Psoas muscle (tissue), 7 donors: ENCODE measurements at regions not wholly inside any gene's neighbourhood (a gene's known extent, or its start where the extent isn't known, plus 50 kb on each side); places are given as distances from the start of the nearest gene placed in this dataset.
"Not testable (repeated sequence)": the region's sequence is repeated elsewhere in the genome, so short reads cannot be mapped to it uniquely, and the experiment has no call there.

Experiments
- ATAC-seq, 4 donors: fragments of 200-7000 bp; cut with Tn5 transposase; one replicate each; pipeline ENCODE4 v1.9.1; 2020; ENCODE audit warnings: moderate library complexity in 3 of 4, mild to moderate bottlenecking in 2 of 4
- DNase-seq, 2 donors: peaks; one replicate each; pipeline ENCODE4 v3.0.0-alpha.2; 2020
- H3K27ac ChIP-seq: fragments of 200-600 bp; one replicate; pipeline ENCODE4 v1.8.0; 2022
- H3K27me3 ChIP-seq, 3 donors: fragments of 200-600 bp in 1 of 3; one replicate each; pipeline versions ENCODE4 v1.6.1 to v1.8.0; 2013 to 2022; ENCODE audit warnings: low read length in 2 of 3, mild to moderate bottlenecking in 2 of 3, moderate library complexity in 1 of 3; ENCODE audit not compliant: insufficient read depth in 3 of 3
- H3K36me3 ChIP-seq, 2 donors: fragments of 200-600 bp in 1 of 2; one replicate each; pipeline versions ENCODE4 v1.6.1 to v1.8.0; 2013 to 2022; ENCODE audit warnings: low read depth in 1 of 2, mild to moderate bottlenecking in 1 of 2, moderate library complexity in 1 of 2; ENCODE audit not compliant: insufficient read depth in 1 of 2
- H3K4me1 ChIP-seq: fragments of 200-600 bp; one replicate; pipeline ENCODE4 v1.8.0; 2022
- H3K4me3 ChIP-seq: fragments of 200-600 bp; one replicate; pipeline ENCODE4 v1.8.0; 2022; ENCODE audit warnings: mild to moderate bottlenecking
- H3K9me3 ChIP-seq: fragments of 200-600 bp; one replicate; pipeline ENCODE4 v1.8.0; 2022
- WGBS, 3 donors: extraction: QIAGEN DNeasy Blood & Tissue Kit; methylation state at CpG; one replicate each; pipeline versions ENCODE4 v1.1.6 to v1.1.7; 2013; 5-methylcytosine and 5-hydroxymethylcytosine counted together
- intact Hi-C, 2 donors: fragments of 100-400 bp; cut with DNase I; formaldehyde crosslinking; loops; one replicate each; pipeline versions ENCODE4 v1.11.0 to v1.14.2; 2022
- TF ChIP-seq, protein P1 (sequence below): fragments of 200-600 bp; IDR thresholded peaks from one replicate; pipeline ENCODE4 v1.8.0; 2022; ENCODE audit warnings: antibody characterized with exemption
- donor health status: healthy with polysubstance abuse.
- donor health status: DM: no; HTN: no; CAD: no; lungs with moderate emphysema.
- donor health status: Bipolar disorder and iron deficiency.
- donor health status: healthy.
- donor health status: DM: yes; HTN: yes; CAD: no.
- donor health status: DM: no; HTN: no; CAD: no.
- donor health status: DM: yes; HTN: yes; CAD: no.

DNA sequence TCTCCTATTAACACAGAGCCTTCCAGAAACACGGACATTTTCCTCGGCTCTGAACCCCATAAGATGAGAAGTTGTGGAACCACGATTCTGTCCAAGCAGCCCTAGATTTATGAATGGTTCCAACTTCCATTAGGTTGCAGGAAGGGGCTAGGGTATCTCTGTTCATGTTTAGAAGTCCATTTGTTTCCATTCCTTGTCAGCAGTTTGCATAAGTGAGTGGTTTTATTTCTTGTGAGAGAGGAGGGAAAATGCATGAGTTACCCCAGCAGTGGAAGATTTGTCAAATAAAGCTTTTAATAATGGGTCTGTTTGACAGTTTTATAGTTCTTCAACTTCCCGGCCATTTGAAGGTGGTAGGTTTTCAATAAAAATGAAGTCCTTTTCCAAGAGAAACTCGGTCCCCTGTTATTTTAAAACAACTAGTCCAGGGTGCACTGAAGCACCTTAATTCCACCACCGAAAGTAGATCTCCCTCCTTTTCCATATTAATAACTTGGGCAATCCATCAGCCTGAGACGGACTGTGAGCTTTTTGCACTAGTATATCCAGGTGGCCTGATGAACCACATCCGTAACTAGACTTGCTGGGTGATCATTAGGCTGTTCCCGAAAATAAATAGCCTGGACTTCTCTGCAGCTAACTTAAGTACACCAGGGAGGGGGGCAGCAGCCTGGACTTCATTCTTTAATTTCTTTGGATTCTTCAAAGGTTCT, 181.3 kb downstream of the TMEM114 start:
- WGBS, 3 donors = 49 to 57% (median 50%) methylated on average over 9 of the region's 9 CpGs
- Histone ChIP-seq H3K36me3 (no peaks in the 10 kb centered on the region), H3K27ac (no peak overlapping the region), H3K4me3 (no peak overlapping the region), H3K9me3 (peaks cover 6% of the 10 kb centered on the region), H3K4me1 (no peaks in the 10 kb centered on the region), H3K27me3 (peaks cover 0 to 2% (median 0%) of the 10 kb centered on the region in 3 donors)
- intact Hi-C loops = no loop called here
- ATAC-seq (no peak), DNase-seq (no peak)
- TF ChIP-seq, protein P1, sequence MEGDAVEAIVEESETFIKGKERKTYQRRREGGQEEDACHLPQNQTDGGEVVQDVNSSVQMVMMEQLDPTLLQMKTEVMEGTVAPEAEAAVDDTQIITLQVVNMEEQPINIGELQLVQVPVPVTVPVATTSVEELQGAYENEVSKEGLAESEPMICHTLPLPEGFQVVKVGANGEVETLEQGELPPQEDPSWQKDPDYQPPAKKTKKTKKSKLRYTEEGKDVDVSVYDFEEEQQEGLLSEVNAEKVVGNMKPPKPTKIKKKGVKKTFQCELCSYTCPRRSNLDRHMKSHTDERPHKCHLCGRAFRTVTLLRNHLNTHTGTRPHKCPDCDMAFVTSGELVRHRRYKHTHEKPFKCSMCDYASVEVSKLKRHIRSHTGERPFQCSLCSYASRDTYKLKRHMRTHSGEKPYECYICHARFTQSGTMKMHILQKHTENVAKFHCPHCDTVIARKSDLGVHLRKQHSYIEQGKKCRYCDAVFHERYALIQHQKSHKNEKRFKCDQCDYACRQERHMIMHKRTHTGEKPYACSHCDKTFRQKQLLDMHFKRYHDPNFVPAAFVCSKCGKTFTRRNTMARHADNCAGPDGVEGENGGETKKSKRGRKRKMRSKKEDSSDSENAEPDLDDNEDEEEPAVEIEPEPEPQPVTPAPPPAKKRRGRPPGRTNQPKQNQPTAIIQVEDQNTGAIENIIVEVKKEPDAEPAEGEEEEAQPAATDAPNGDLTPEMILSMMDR = no peak

DNA sequence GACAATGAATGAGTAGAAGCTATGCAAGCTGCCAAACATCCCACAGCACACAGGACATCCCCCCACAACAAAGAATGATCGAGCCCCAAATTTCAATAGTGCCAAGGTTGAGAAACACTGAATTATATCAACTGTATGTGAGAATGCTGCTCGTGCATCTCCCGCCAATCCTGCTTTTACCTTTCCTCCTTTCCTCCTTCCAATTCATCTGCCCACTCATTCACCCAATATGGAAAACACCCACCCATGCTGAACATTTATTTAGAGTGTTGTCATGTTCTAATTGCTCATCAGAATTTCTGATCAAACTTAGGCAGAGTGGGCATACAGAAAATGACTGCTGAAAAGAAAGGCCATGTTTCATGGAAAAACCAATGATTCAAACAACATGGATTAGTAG, 183.0 kb downstream of the TMEM114 start:
- WGBS, 3 donors = 71 to 83% (median 75%) methylated on average over 3 of the region's 3 CpGs
- Histone ChIP-seq H3K27ac (no peak overlapping the region), H3K4me3 (no peak overlapping the region), H3K27me3 (peaks cover 0 to 2% (median 0%) of the 10 kb centered on the region in 3 donors), H3K9me3 (peaks cover 6% of the 10 kb centered on the region), H3K36me3 (no peaks in the 10 kb centered on the region), H3K4me1 (no peaks in the 10 kb centered on the region)
- DNase-seq = no peak
- TF ChIP-seq, protein P1 = no peak
- no peak for ATAC-seq
- intact Hi-C loops = no loop called here

DNA sequence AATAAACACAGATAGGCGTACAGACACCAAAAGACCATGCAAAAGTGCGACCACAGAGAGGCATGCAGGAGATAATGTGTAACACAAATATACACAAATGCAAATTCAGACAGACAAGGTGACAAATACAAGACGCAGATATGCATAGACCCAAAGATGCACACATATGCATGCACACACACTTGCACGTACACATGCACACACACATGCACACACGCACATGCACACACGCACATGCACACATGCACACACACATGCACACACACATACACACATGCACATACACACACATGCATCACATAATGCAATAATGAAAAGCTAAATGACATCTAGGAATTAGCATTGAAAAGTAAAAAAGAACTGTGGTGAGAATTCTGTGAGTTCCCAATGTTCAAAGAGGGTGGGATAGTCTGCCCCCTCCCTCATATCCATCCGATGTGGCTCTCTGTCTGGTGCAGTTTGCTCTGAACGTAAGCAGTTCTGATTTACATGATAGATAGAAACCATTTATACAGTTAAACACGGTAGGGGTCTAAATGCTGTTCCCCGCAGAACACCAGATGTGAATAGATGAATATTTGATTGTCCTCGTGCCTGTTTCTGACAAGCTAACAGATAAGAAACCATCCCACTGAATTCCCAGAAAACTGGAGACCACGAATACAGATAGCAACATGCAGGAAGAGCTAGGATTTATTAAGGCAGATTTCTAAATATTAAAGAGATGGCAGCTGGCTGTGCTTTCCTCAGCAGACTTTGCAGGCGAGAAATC, 186.1 kb downstream of the TMEM114 start:
- H3K27me3 ChIP-seq = no peaks in the 10 kb centered on the region
- DNase-seq (no peak), ATAC-seq (no peak)
- no peak overlapping the region for H3K4me3 ChIP-seq
- TF ChIP-seq, protein P1 = no peak
- H3K4me1 ChIP-seq = no peaks in the 10 kb centered on the region
- intact Hi-C loops = no loop called here
- WGBS, 3 donors = 74 to 79% (median 77%) methylated on average over 13 of the region's 13 CpGs
- H3K36me3 ChIP-seq = no peaks in the 10 kb centered on the region
- H3K9me3 ChIP-seq = no peaks in the 10 kb centered on the region
- H3K27ac ChIP-seq = no peak overlapping the region

DNA sequence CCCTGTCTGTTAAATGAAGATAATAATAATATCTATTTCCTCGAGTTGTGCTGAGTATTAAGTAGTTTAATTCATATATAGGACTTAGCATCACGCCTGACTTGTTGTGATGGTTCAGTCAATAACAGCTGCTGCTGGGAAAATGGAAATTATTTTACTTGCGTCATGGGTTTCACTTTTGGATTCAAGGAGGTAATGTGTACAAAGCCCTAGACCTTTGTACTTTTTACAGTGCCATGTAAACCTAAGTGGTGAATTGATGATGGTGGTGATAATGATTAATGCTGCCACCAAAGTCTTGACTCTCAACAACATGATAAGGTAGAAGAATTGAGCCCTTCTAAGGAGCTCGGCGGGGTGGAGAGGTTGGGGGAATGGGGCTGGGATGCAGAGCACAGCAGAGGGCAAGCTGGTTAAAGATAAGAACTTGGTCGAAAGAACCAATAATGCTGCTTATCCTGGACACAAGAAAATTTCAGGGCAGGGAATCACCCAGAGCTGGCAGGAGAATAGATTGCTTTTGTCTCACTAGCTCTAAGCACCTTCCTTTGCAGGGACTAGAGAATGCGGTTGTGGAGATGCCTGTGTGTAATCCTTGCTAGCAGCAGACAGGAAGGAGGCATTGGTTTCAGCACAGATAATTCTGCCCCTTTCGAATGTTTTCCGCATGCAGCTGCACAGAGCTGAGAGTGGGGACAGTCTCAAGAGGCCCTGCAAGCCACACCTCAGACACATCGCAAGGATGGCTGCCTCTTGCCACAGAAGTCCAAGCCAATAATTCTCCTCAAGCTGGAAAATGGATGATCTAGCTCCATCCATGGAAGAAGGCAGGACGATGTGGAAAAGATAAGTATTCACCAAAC, 187.1 kb downstream of the TMEM114 start:
- H3K27ac ChIP-seq = no peak overlapping the region
- no peaks in the 10 kb centered on the region for H3K4me1 ChIP-seq
- no peaks in the 10 kb centered on the region for H3K36me3 ChIP-seq
- intact Hi-C loops = no loop called here
- H3K27me3 ChIP-seq = no peaks in the 10 kb centered on the region
- ATAC-seq (no peak), DNase-seq (no peak)
- WGBS, 3 donors = 70 to 75% (median 74%) methylated on average over 11 of the region's 11 CpGs
- H3K4me3 ChIP-seq = no peak overlapping the region
- TF ChIP-seq, protein P1 = no peak
- no peaks in the 10 kb centered on the region for H3K9me3 ChIP-seq

DNA sequence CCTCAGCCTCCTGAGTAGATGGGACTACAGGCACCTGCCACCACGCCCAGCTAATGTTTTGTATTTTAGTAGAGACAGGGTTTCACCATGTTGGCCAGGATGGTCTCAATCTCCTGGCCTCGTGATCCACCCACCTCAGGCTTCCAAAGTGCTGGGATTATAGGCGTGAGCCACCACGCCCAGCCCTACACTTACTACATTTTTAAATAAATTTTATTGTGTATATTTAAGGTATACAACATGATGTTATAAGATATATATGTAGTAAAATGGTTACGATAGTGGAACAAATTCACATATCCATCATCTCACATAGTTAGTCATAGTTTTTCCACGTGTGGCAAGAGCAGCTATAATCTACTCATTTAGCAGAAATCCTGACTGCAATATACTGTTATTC, 189.6 kb downstream of the TMEM114 start:
- intact Hi-C loops, H3K27ac ChIP-seq, H3K4me1 ChIP-seq, H3K9me3 ChIP-seq, ATAC-seq, H3K4me3 ChIP-seq, H3K27me3 ChIP-seq, DNase-seq, H3K36me3 ChIP-seq: not testable (repeated sequence)
- 74 to 82% (median 78%) methylated on average over 6 of the region's 6 CpGs for WGBS, 3 donors
